SHP77 (cell line): ENCODE measurements at regions not wholly inside any gene's neighbourhood (a gene's known extent, or its start where the extent isn't known, plus 50 kb on each side); places are given as distances from the start of the nearest gene placed in this dataset.
"Not testable (repeated sequence)": the region's sequence is repeated elsewhere in the genome, so short reads cannot be mapped to it uniquely, and the experiment has no call there.

Experiments
- DNase-seq, 2 experiments: peaks; one replicate each; lab custom pipeline; 2025; lab: John Stamatoyannopoulos, UW

GRCh38 chr7:93747019-93747418, 143.5 kb downstream of the TFPI2 start:
- no peak for DNase-seq

DNA sequence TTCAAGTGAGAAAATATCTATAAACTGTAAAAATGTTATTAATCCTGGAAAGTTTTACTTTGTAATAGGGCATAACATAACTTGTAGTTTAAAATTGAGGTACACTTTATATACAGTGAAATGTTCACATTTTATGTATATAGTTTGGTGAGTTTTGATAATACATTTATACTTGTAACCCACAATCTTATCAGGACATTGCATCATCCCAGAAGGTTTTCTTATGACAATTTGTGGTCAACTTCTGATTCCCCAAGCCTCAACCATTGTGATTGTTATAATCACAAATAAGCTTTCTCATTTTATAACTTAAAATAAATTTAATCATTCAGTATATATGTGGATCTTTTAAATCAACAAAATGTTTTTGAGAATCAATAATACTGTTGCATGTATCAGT, 151.1 kb downstream of the TFPI2 start:
- no peak for DNase-seq

DNA sequence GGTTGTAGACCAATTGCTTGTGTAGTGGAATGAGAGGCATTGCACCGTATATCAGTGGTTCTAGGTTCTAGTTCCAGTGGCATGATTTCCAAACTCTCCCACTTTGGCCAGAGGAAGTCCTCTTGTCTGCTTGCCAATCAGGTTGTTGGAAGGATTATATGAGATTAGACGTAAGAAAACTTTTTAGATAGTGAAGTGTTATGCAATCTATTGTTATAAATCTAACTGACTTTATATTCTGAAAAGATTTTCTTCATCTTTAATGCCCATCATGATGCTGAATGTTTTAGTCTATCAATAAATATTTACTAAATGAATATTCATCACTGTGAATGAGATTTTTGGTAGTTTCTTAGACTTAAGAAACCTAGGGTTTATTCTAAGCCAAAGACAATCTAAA, 152.6 kb downstream of the TFPI2 start:
- no peak for DNase-seq

- DNase-seq, result no peak
These were observed 153.7 kb downstream of the TFPI2 start for GRCh38 chr7:93736668-93737369.

DNA sequence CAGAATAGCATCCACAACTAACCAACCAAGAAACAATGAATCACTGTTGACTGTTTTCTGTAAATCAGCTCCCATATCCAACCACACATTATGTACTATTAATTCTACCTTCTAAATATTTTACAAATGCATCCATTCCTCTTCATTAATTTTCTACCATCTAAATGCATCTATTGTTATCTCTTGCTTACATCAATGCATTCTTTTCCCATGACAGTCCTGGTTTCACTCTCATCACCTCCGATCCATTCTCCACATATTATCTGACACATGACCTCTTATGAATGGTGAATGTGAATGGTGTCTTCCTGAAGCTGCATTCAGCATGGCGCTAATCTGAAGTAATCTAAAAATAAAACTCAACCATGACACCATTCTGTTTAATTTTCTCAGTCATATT, 153.8 kb upstream of the CALCR start:
- DNase-seq, result no peak

GRCh38 chr7:93725954-93726353, 151.4 kb upstream of the CALCR start:
- no peak for DNase-seq

- DNase-seq, result no peak
These were observed 149.1 kb upstream of the CALCR start for GRCh38 chr7:93723424-93724124.

GRCh38 chr7:93720106-93720505, 145.6 kb upstream of the CALCR start:
- DNase-seq, result no peak

DNA sequence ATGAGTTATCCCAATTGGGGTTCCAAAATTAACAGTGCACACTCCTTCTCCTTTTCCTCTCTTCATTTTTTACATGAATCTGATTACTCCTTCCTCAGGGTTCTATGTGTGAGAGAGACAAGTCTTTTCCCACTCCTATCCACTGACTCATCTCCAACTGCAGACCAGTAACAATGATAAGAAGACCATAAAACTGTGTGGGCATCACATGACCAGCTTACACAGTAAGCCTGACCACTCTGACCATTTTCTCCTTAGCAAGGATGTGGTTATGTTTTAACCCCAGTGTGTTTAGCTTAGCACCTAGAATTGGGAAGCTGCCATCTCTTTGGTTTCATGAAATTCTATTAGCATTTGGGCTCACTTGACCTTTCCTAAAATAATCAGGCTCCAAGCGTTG, 145.0 kb upstream of the CALCR start:
- DNase-seq, result no peak

GRCh38 chr7:93717217-93717900, 142.8 kb upstream of the CALCR start:
- no peak for DNase-seq

GRCh38 chr7:93715234-93715633, 140.7 kb upstream of the CALCR start:
- DNase-seq, result peak in 1 of 2 experiments; percentile 1

DNA sequence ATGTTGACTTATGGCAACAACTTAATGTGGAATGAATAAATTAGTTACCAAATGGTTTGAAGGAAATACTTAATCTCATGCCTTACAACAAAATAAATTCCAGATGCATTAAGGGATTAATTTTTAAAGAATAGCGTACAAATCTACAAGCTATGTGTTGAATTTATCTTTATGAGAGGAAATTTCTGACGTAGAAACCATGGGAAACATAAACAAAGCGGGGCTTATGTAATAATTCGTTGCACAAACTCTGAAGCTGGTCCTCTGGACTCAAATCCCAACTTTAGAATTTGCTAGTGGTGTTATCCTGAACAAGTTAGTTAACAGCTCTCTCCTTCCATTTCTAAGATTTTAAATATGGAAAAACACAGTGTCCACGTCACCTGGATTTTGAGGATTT, 137.4 kb upstream of the CALCR start:
- no peak for DNase-seq

GRCh38 chr7:93708255-93708654, 133.7 kb upstream of the CALCR start:
- DNase-seq, result not testable (repeated sequence)

DNA sequence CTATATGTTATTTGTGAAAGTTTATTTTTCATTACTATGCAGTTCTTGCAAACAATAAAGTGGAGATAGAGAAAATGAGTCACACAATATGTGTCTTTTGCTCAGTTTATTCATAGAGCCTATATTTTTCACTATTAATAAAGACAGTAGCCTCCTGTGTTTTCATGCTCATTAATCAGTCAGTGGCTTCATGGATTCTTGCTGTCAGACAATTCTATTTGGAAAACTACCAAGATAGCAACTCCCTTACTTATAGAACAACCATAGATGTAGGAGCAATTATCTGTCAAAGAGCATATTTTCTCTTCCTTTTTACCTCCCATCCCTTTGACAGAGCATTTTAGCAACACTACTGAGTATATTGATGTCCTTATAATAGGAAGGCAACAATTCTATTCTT, 132.7 kb upstream of the CALCR start:
- DNase-seq, result no peak

DNA sequence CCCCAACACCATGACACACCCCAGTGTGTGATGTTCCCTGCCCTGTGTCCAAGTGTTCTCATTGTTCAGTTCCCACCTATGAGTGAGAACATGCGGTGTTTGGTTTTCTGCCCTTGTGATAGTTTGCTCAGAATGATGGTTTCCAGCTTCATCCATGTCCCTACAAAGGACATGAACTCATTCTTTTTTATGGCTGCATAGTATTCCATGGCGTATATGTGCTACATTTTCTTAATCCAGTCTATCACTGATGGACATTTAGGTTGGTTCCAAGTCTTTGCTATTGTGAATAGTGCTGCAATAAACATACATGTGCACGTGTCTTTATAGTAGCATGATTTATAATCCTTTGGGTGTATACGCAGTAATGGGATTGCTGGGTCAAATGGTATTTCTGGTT, 131.6 kb upstream of the CALCR start:
- DNase-seq, result not testable (repeated sequence)

DNA sequence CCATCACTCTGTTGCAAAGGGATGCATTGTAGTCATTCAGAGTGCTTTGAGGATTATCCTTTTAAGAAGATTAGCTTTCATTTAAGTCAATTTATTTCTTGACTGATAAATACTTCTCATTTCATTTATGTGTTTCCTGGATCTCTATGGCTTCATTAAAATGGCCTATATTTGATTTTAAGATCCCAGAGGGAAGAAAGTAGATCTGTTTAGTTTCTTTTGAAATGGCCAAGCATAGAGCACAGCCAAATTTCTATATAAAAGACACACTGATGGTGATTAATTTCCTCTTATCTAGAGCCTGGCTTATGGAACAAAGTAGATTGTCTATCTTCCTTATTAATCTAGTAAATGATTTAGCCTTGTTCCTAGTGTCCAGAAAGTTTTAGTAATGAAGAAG, 129.7 kb upstream of the CALCR start:
- DNase-seq, result no peak

- no peak for DNase-seq
These were observed 123.4 kb upstream of the CALCR start for GRCh38 chr7:93697901-93698300.

DNA sequence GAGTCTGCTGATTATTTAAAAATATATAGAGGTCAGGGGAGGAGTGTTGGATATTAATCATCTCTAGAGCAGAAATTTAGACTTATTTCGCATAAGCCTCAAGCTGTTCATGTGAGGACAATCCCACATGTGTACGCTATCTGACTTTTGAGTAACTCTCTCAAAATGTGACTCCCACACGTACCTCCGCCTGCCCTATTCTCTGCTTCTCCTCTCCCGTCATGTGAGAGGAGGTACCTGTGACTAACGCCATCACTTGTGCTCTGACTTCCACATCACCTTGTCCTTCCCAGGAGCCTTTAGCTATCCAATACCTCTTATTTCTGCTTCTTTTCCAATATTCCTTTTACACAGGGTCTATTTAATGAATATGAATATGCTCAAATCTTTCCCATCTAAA, 119.3 kb upstream of the CALCR start:
- DNase-seq, result no peak

DNA sequence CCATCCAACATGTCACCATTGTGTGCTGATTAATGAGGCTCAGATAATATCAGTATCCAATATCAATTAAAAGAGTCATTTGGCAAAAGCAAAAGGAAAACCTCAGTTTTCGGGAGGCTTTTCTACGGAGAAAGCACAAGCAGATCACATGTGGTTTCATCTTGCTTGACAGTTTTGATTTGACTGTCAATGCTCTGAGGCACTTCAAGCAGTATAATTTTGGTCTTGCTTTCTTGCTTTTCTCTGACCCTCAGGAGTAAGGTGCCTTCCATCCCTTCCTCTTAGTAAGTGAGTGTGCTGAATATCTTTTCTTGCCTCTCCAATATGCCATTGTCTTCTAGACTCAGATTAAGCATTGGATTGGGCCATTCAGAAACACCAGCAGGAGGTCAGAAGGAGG, 115.5 kb upstream of the CALCR start:
- DNase-seq, result no peak

DNA sequence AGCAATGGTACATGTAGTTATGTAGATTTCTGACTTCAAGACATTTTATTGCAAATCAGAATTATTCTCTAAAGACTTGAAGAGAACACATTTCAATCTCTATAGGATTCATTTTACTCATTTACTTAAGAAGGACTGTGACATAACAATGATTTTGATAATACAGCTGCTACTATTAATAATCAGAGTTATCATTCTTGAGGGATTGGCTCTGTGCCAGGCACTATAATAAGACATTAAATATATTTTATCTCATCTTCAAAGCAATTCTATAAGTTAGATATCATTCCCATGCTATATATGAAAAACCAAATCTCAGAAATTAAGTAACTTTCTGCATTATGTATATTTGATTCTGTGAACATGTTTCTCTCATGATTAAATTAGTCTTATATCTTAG, 103.7 kb upstream of the CALCR start:
- DNase-seq, result no peak

- no peak for DNase-seq
These were observed 89.2 kb upstream of the CALCR start for GRCh38 chr7:93663561-93664299.

GRCh38 chr7:93658163-93658562, 83.6 kb upstream of the CALCR start:
- DNase-seq, result not testable (repeated sequence)
